ENCODE measurements at regions not wholly inside any gene's neighbourhood (a gene's known extent, or its start where the extent isn't known, plus 50 kb on each side); places are given as distances from the start of the nearest gene placed in this dataset.

GRCh38 chr12:102680304-102680703 lies 199.9 kb upstream of the IGF1 start:
- no peak for FAIRE-seq
- H3K9ac ChIP-seq (replicated peaks; ENCODE audit: extremely low read depth, insufficient read depth, low read length), result no peak overlapping the region
- ChIA-PET POLR2A (no interaction called here), CTCF (no interaction called here)
- no peak for TF ChIP-seq MYC (IDR thresholded peaks at IDR 0.05; ENCODE audit: low read depth, low read length)
- no peak for TF ChIP-seq CTCF (IDR thresholded peaks at IDR 0.05; ENCODE audit: extremely low read depth in 1 of 2, insufficient read depth in 1 of 2, low read depth in 1 of 2, low read length in 2 of 2)
- TF ChIP-seq FOS (IDR thresholded peaks at IDR 0.05; ENCODE audit: borderline replicate concordance, insufficient read depth, low read length), result no peak
- TF ChIP-seq POLR2AphosphoS5 (IDR thresholded peaks at IDR 0.05; ENCODE audit: insufficient read depth, low read depth, low read length), result no peak
- TF ChIP-seq EZH2 (IDR thresholded peaks at IDR 0.05; ENCODE audit: borderline replicate concordance, low read depth, low read length, severe bottlenecking), result no peak
- no peak overlapping the region for H3K4me3 ChIP-seq (replicated peaks in 1 of 3; ENCODE audit: insufficient read depth in 1 of 3, low read depth in 1 of 3, low read length in 3 of 3)
- no peaks in the 10 kb centered on the region for H3K27me3 ChIP-seq (ENCODE audit: control insufficient read depth in 2 of 2, insufficient read depth in 2 of 2, low read length in 2 of 2)
- no peaks in the 10 kb centered on the region for H3K9me1 ChIP-seq (replicated peaks; ENCODE audit: control insufficient read depth, extremely low read depth, insufficient read depth, low read length)
- H3K27ac ChIP-seq (ENCODE audit: insufficient read depth, low read depth, low read length), result no peak overlapping the region
- DNase-seq (ENCODE audit: low read depth, low spot score), result no peak
- dilution Hi-C loops (cut with MboI; ENCODE audit: extremely low pct_ligation_motif_present, low sequenced_read_pairs), result no loop called here
- intact Hi-C loops (cut with micrococcal nuclease), result no loop called here
- no peaks in the 10 kb centered on the region for H3K79me2 ChIP-seq (ENCODE audit: control insufficient read depth, insufficient read depth, low read length)
- no peaks in the 10 kb centered on the region for H3K9me3 ChIP-seq (replicated peaks; ENCODE audit: control insufficient read depth, insufficient read depth, low read length)
- H4K20me1 ChIP-seq (replicated peaks; ENCODE audit: control insufficient read depth, extremely low read depth, insufficient read depth, low read length), result no peaks in the 10 kb centered on the region
- H3K4me2 ChIP-seq (ENCODE audit: insufficient read depth, low read length), result no peak overlapping the region
- BruUV-seq (replicated peaks), result no TSS peak
- no peak overlapping the region for H2AFZ ChIP-seq (ENCODE audit: low read depth, low read length)
- H3K4me1 ChIP-seq (ENCODE audit: control insufficient read depth, extremely low read depth, insufficient read depth, low read length), result no peaks in the 10 kb centered on the region
- no peaks in the 10 kb centered on the region for H3K36me3 ChIP-seq (ENCODE audit: control insufficient read depth in 2 of 2, extremely low read depth in 1 of 2, insufficient read depth in 2 of 2, low read length in 2 of 2)

- Histone ChIP-seq H3K79me2 (ENCODE audit: control insufficient read depth, insufficient read depth, low read length) (no peaks in the 10 kb centered on the region), H3K9me3 (replicated peaks; ENCODE audit: control insufficient read depth, insufficient read depth, low read length) (no peaks in the 10 kb centered on the region), H3K9me1 (replicated peaks; ENCODE audit: control insufficient read depth, extremely low read depth, insufficient read depth, low read length) (no peaks in the 10 kb centered on the region), H2AFZ (ENCODE audit: low read depth, low read length) (no peak overlapping the region), H3K27me3 (ENCODE audit: control insufficient read depth in 2 of 2, insufficient read depth in 2 of 2, low read length in 2 of 2) (no peaks in the 10 kb centered on the region), H3K4me1 (ENCODE audit: control insufficient read depth, extremely low read depth, insufficient read depth, low read length) (no peaks in the 10 kb centered on the region), H3K4me3 (replicated peaks in 1 of 3; ENCODE audit: insufficient read depth in 1 of 3, low read depth in 1 of 3, low read length in 3 of 3) (no peak overlapping the region), H4K20me1 (replicated peaks; ENCODE audit: control insufficient read depth, extremely low read depth, insufficient read depth, low read length) (no peaks in the 10 kb centered on the region), H3K36me3 (ENCODE audit: control insufficient read depth in 2 of 2, extremely low read depth in 1 of 2, insufficient read depth in 2 of 2, low read length in 2 of 2) (no peaks in the 10 kb centered on the region), H3K4me2 (ENCODE audit: insufficient read depth, low read length) (no peak overlapping the region), H3K9ac (replicated peaks; ENCODE audit: extremely low read depth, insufficient read depth, low read length) (no peak overlapping the region), H3K27ac (ENCODE audit: insufficient read depth, low read depth, low read length) (no peak overlapping the region)
- DNase-seq (ENCODE audit: low read depth, low spot score) (no peak), FAIRE-seq (no peak)
- intact Hi-C loops (cut with micrococcal nuclease), result no loop called here
- POLR2A ChIA-PET, result no interaction called here
- dilution Hi-C loops (cut with MboI; ENCODE audit: extremely low pct_ligation_motif_present, low sequenced_read_pairs), result no loop called here
- TF ChIP-seq POLR2AphosphoS5 (IDR thresholded peaks at IDR 0.05; ENCODE audit: insufficient read depth, low read depth, low read length) (no peak), EZH2 (IDR thresholded peaks at IDR 0.05; ENCODE audit: borderline replicate concordance, low read depth, low read length, severe bottlenecking) (no peak), MAX (IDR thresholded peaks at IDR 0.05; ENCODE audit: insufficient read depth, insufficient read length) (no peak), CTCF (IDR thresholded peaks at IDR 0.05; ENCODE audit: extremely low read depth in 1 of 2, insufficient read depth in 1 of 2, low read depth in 1 of 2, low read length in 2 of 2) (no peak), JUN (IDR thresholded peaks at IDR 0.05; ENCODE audit: borderline replicate concordance, insufficient read depth, insufficient read length, low read depth) (no peak), GATA2 (IDR thresholded peaks at IDR 0.05; ENCODE audit: insufficient read depth, insufficient read length, low read depth, low read length) (no peak), POLR2A (IDR thresholded peaks at IDR 0.05; ENCODE audit: low read depth, low read length) (no peak), FOS (IDR thresholded peaks at IDR 0.05; ENCODE audit: borderline replicate concordance, insufficient read depth, low read length) (no peak), MYC (IDR thresholded peaks at IDR 0.05; ENCODE audit: low read depth, low read length) (no peak)
- CTCF ChIA-PET, result no interaction called here
- BruUV-seq (replicated peaks), result no TSS peak
Measured at GRCh38 chr12:102676812-102677211, 196.4 kb upstream of the IGF1 start.

Measured in endothelial cell of umbilical vein (primary cell).